Neural crest cell (in vitro differentiated cells): ENCODE measurements at regions not wholly inside any gene's neighbourhood (a gene's known extent, or its start where the extent isn't known, plus 50 kb on each side); places are given as distances from the start of the nearest gene placed in this dataset.
"Not testable (repeated sequence)": the region's sequence is repeated elsewhere in the genome, so short reads cannot be mapped to it uniquely, and the experiment has no call there.

Source experiments
- DNase-seq: peaks from one replicate; pipeline ENCODE4 v3.0.0; 2021; ENCODE audit warnings: low read depth, mixed read lengths, low spot score
- H3K27ac Mint-ChIP-seq: one replicate; pipeline ENCODE4 v1.8.0; 2021; ENCODE audit warnings: mild to moderate bottlenecking, mixed read lengths; ENCODE audit not compliant: unreplicated experiment
- H3K27me3 Mint-ChIP-seq: 2 replicates; pipeline ENCODE4 v1.8.0; 2021; ENCODE audit warnings: low read depth, mild to moderate bottlenecking, mixed read lengths
- H3K36me3 Mint-ChIP-seq: 2 replicates; pipeline ENCODE4 v1.8.0; 2021; ENCODE audit warnings: low read depth, mild to moderate bottlenecking, mixed read lengths
- H3K4me1 Mint-ChIP-seq: 2 replicates; pipeline ENCODE4 v1.8.0; 2021; ENCODE audit warnings: mixed read lengths
- H3K4me3 Mint-ChIP-seq: one replicate; pipeline ENCODE4 v1.8.0; 2021; ENCODE audit warnings: mild to moderate bottlenecking, mixed read lengths
- H3K9me3 Mint-ChIP-seq: 2 replicates; pipeline ENCODE4 v1.8.0; 2021; ENCODE audit warnings: mixed read lengths
- TF ChIP-seq, protein P1 (sequence below): fragments of 200-600 bp; sonication (generic); conservative IDR thresholded peaks from 2 replicates; pipeline ENCODE4 v1.5.0; 2021; ENCODE audit warnings: antibody characterized with exemption, mild to moderate bottlenecking

DNA sequence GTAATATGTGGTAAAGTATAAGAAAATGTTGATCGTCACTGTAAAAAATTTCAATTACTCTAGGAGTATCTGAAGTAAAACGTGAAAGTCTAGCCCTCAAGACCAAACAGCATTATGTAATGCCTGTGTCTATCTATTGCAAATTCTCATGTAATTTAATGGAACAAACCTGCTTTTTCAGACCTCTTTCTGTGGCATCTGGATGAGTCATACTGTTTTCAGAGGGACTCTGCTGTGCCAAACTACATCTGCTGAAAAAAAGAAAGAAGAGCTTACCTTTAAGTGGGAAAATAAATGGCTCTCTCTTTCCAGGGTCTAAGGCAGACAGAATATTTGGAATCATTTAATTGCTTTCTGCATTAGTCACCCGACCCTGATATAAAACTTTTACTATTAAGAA lies 89.8 kb upstream of the ARMCX2 start:
- peaks cover 5% of the 10 kb centered on the region for H3K27me3 Mint-ChIP-seq
- no peak overlapping the region for H3K4me3 Mint-ChIP-seq
- no peaks in the 10 kb centered on the region for H3K9me3 Mint-ChIP-seq
- H3K36me3 Mint-ChIP-seq = no peaks in the 10 kb centered on the region
- H3K27ac Mint-ChIP-seq = no peak overlapping the region
- TF ChIP-seq, protein P1, sequence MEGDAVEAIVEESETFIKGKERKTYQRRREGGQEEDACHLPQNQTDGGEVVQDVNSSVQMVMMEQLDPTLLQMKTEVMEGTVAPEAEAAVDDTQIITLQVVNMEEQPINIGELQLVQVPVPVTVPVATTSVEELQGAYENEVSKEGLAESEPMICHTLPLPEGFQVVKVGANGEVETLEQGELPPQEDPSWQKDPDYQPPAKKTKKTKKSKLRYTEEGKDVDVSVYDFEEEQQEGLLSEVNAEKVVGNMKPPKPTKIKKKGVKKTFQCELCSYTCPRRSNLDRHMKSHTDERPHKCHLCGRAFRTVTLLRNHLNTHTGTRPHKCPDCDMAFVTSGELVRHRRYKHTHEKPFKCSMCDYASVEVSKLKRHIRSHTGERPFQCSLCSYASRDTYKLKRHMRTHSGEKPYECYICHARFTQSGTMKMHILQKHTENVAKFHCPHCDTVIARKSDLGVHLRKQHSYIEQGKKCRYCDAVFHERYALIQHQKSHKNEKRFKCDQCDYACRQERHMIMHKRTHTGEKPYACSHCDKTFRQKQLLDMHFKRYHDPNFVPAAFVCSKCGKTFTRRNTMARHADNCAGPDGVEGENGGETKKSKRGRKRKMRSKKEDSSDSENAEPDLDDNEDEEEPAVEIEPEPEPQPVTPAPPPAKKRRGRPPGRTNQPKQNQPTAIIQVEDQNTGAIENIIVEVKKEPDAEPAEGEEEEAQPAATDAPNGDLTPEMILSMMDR = no peak
- no peak for DNase-seq
- H3K4me1 Mint-ChIP-seq = no peaks in the 10 kb centered on the region

- no peak for DNase-seq
- no peaks in the 10 kb centered on the region for H3K9me3 Mint-ChIP-seq
- H3K36me3 Mint-ChIP-seq = no peaks in the 10 kb centered on the region
- TF ChIP-seq, protein P1 = no peak
- peaks cover 2% of the 10 kb centered on the region for H3K27me3 Mint-ChIP-seq
- no peak overlapping the region for H3K27ac Mint-ChIP-seq
- H3K4me3 Mint-ChIP-seq = no peak overlapping the region
- H3K4me1 Mint-ChIP-seq = no peaks in the 10 kb centered on the region
Measured at GRCh38 chrX:101745046-101745445, 85.4 kb upstream of the ARMCX2 start.

DNA sequence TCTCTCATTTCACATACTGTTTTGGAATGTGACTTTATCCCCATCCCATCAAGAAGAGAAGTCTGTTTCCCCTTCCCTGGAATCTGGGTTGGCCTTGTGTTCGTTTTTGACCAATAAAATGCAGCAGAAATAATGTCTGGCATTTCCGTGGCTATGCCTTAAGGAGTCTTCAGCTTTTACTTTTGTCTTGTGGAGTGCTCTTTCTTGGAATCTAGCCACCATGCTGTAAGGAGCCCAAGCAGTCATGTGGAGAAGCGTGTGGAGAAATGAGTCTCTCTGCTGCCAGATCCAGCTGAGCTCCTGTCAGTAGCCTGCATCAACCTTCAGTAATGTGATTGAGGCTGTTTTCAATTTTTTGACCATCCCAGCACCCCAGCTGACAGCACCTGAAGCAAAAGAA lies 84.4 kb upstream of the ARMCX2 start:
- no peak overlapping the region for H3K4me3 Mint-ChIP-seq
- H3K27me3 Mint-ChIP-seq = peaks cover 2% of the 10 kb centered on the region
- TF ChIP-seq, protein P1 = no peak
- no peaks in the 10 kb centered on the region for H3K4me1 Mint-ChIP-seq
- H3K27ac Mint-ChIP-seq = no peak overlapping the region
- no peaks in the 10 kb centered on the region for H3K9me3 Mint-ChIP-seq
- no peak for DNase-seq
- no peaks in the 10 kb centered on the region for H3K36me3 Mint-ChIP-seq

GRCh38 chrX:101740642-101741041 lies 81.0 kb upstream of the ARMCX2 start:
- Mint-ChIP-seq H3K9me3 (peaks cover 3% of the 10 kb centered on the region), H3K27me3 (no peaks in the 10 kb centered on the region), H3K4me3 (no peak overlapping the region), H3K36me3 (no peaks in the 10 kb centered on the region), H3K27ac (no peak overlapping the region), H3K4me1 (no peaks in the 10 kb centered on the region)
- TF ChIP-seq, protein P1 = no peak
- no peak for DNase-seq

- H3K4me1 Mint-ChIP-seq, H3K27me3 Mint-ChIP-seq, H3K36me3 Mint-ChIP-seq, H3K4me3 Mint-ChIP-seq, DNase-seq, H3K27ac Mint-ChIP-seq, H3K9me3 Mint-ChIP-seq: not testable (repeated sequence)
Measured at GRCh38 chrX:101738867-101739266, 79.2 kb upstream of the ARMCX2 start.

DNA sequence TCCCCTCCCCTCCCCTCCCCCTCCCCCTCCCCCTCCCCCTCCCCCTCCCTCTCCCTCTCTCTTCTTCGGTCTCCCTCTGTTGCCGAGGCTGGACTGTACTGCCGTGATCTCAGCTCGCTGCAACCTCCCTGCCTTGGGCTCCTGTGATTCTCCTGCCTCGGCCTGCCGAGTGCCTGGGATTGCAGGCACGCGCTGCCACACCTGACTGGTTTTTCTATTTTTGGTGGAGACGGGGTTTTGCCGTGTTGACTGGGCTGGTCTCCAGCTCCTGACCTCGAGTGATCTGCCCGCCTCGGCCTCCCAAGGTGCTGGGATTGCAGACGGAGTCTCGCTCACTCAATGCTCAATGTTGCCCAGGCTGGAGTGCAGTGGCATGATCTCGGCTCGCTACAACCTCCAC lies 78.8 kb upstream of the ARMCX2 start:
- H3K27ac Mint-ChIP-seq, H3K27me3 Mint-ChIP-seq, H3K4me1 Mint-ChIP-seq, H3K9me3 Mint-ChIP-seq, DNase-seq, H3K4me3 Mint-ChIP-seq, H3K36me3 Mint-ChIP-seq: not testable (repeated sequence)

DNA sequence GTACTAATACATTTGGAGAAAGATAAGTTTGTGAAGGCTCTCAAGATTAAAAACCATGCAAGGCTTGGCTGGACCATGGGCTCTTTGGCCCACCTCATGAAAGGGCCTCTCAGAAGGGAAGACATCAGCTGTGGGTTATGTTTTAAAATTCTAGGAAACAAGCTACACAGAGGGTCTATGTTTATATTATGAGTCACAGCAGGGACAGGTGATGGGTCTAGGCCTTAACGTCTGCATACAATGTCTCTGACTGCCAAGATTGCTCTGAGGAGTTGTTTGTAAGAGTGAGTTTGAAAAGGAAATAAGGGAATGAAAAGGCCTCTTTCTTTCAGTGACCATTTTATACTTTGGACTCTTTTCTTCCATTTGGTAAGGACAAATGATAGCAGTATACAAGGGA lies 77.0 kb upstream of the ARMCX2 start:
- DNase-seq = no peak
- TF ChIP-seq, protein P1 = no peak
- Mint-ChIP-seq H3K27ac (no peak overlapping the region), H3K36me3 (no peaks in the 10 kb centered on the region), H3K9me3 (peaks cover 3% of the 10 kb centered on the region), H3K4me1 (no peaks in the 10 kb centered on the region), H3K27me3 (no peaks in the 10 kb centered on the region), H3K4me3 (no peak overlapping the region)
